ENCODE measurements at regions not wholly inside any gene's neighbourhood (a gene's known extent, or its start where the extent isn't known, plus 50 kb on each side); places are given as distances from the start of the nearest gene placed in this dataset.

DNA sequence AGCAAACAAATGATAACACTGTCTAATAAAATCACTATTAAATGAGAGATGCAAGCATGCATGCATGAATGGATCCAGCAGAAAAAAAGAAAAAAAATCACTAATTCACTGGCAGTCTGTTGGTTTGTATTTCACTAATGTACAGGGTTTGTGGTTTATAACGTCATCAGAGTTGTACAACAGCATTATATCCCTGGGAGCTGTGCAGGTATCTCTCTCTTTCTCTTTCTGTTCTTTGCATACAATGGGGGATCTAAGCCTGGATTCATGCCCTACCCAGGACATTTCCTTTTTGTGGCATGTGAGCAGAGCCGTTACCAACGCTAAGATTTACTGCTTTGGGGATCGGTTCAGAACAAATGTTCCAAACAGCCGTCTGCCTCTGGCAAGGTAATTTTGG is 229.5 kb downstream of the SOX2 start:
- TF ChIP-seq SIN3A (IDR thresholded peaks at IDR 0.05; ENCODE audit: borderline replicate concordance, low read depth, low read length) (no peak), POLR2AphosphoS5 (IDR thresholded peaks at IDR 0.05; ENCODE audit: low read depth, low read length) (no peak), MXI1 (IDR thresholded peaks at IDR 0.05; ENCODE audit: low read depth, low read length) (no peak), FOXJ3 (CRISPR knock-in tag; IDR thresholded peaks at IDR 0.05) (no peak)
- TF ChIP-seq, protein P1, sequence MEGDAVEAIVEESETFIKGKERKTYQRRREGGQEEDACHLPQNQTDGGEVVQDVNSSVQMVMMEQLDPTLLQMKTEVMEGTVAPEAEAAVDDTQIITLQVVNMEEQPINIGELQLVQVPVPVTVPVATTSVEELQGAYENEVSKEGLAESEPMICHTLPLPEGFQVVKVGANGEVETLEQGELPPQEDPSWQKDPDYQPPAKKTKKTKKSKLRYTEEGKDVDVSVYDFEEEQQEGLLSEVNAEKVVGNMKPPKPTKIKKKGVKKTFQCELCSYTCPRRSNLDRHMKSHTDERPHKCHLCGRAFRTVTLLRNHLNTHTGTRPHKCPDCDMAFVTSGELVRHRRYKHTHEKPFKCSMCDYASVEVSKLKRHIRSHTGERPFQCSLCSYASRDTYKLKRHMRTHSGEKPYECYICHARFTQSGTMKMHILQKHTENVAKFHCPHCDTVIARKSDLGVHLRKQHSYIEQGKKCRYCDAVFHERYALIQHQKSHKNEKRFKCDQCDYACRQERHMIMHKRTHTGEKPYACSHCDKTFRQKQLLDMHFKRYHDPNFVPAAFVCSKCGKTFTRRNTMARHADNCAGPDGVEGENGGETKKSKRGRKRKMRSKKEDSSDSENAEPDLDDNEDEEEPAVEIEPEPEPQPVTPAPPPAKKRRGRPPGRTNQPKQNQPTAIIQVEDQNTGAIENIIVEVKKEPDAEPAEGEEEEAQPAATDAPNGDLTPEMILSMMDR (IDR thresholded peaks at IDR 0.05), result no peak

All from SK-N-SH (cell line).